Epithelial cell of esophagus (primary cell): ENCODE measurements at regions not wholly inside any gene's neighbourhood (a gene's known extent, or its start where the extent isn't known, plus 50 kb on each side); places are given as distances from the start of the nearest gene placed in this dataset.

Experiments used
- DNase-seq: peaks from one replicate; pipeline ENCODE4 v3.0.0; 2010; ENCODE audit warnings: low read depth
- H3K4me3 ChIP-seq: 2 replicates; pipeline ENCODE4 v1.5.1; 2011; ENCODE audit warnings: mild to moderate bottlenecking, low read length, control low read depth
- CTCF ChIP-seq: IDR thresholded peaks from 2 replicates; pipeline ENCODE4 v1.5.1; 2011; ENCODE audit warnings: low read depth, mild to moderate bottlenecking, low read length, control low read depth, inconsistent platforms; ENCODE audit not compliant: insufficient read depth; ENCODE audit errors: missing control alignments

- H3K4me3 ChIP-seq: no peak overlapping the region
- DNase-seq: no peak
- no peak for TF ChIP-seq CTCF
Measured at GRCh38 chr1:216953495-216953894, 230.3 kb upstream of the ESRRG start.

GRCh38 chr1:216952864-216953263 lies 229.6 kb upstream of the ESRRG start:
- no peak for TF ChIP-seq CTCF

GRCh38 chr1:216945538-216946080 lies 222.4 kb upstream of the ESRRG start:
- no peak for TF ChIP-seq CTCF
- DNase-seq: no peak

More at GRCh38 chr1:216952864-216953263, 229.6 kb upstream of the ESRRG start:
- no peak overlapping the region for H3K4me3 ChIP-seq
- no peak for DNase-seq

GRCh38 chr1:216944864-216945510 lies 221.8 kb upstream of the ESRRG start:
- no peak overlapping the region for H3K4me3 ChIP-seq
- peak; percentile 11 for TF ChIP-seq CTCF
- DNase-seq: no peak

More at GRCh38 chr1:216945538-216946080, 222.4 kb upstream of the ESRRG start:
- H3K4me3 ChIP-seq: no peak overlapping the region

- TF ChIP-seq CTCF: no peak
- DNase-seq: no peak
- no peak overlapping the region for H3K4me3 ChIP-seq
Measured at GRCh38 chr1:216937491-216937890, 214.3 kb upstream of the ESRRG start.

- TF ChIP-seq CTCF: no peak
- no peak for DNase-seq
- no peak overlapping the region for H3K4me3 ChIP-seq
Measured at GRCh38 chr1:216936779-216937178, 213.6 kb upstream of the ESRRG start.

GRCh38 chr1:216935901-216936300 lies 212.7 kb upstream of the ESRRG start:
- TF ChIP-seq CTCF: no peak
- no peak for DNase-seq
- H3K4me3 ChIP-seq: no peak overlapping the region
